ENCODE measurements at regions not wholly inside any gene's neighbourhood (a gene's known extent, or its start where the extent isn't known, plus 50 kb on each side); places are given as distances from the start of the nearest gene placed in this dataset.

DNA sequence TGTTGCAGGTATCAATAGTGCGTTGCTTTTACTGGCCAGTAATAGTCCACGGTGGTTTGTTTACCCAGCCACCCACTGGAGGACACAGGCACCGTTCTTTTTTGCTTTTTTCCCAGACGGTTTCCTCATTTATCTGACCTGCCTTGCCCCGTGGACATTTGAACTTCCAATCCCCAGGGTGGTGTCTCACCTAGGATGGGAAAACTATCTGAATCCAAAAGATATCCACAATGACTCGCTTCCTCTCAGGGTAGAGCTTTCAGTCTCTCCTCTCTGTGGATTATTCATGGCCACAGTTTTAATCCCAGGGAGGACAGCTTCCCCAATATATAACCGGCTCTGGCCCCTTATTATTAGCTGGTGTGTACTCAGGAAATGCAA is 170.8 kb downstream of the FOXO1 start:
- TF ChIP-seq, protein P1, sequence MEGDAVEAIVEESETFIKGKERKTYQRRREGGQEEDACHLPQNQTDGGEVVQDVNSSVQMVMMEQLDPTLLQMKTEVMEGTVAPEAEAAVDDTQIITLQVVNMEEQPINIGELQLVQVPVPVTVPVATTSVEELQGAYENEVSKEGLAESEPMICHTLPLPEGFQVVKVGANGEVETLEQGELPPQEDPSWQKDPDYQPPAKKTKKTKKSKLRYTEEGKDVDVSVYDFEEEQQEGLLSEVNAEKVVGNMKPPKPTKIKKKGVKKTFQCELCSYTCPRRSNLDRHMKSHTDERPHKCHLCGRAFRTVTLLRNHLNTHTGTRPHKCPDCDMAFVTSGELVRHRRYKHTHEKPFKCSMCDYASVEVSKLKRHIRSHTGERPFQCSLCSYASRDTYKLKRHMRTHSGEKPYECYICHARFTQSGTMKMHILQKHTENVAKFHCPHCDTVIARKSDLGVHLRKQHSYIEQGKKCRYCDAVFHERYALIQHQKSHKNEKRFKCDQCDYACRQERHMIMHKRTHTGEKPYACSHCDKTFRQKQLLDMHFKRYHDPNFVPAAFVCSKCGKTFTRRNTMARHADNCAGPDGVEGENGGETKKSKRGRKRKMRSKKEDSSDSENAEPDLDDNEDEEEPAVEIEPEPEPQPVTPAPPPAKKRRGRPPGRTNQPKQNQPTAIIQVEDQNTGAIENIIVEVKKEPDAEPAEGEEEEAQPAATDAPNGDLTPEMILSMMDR (IDR thresholded peaks at IDR 0.05; ENCODE audit: low read length): no peak
- TF ChIP-seq EZH2 (IDR thresholded peaks at IDR 0.05; ENCODE audit: borderline replicate concordance, low read length): no peak
